SK-N-MC (cell line): ENCODE measurements at regions not wholly inside any gene's neighbourhood (a gene's known extent, or its start where the extent isn't known, plus 50 kb on each side); places are given as distances from the start of the nearest gene placed in this dataset.

Experiments
- EZH2 ChIP-seq: fragments of 200-600 bp; sonication (generic); IDR thresholded peaks from one replicate; pipeline ENCODE4 v1.6.1; 2017; ENCODE audit warnings: antibody characterized with exemption
- FOXP2 ChIP-seq: optimal IDR thresholded peaks from 2 replicates; pipeline ENCODE3; 2011; ENCODE audit warnings: mild to moderate bottlenecking, moderate library complexity; ENCODE audit not compliant: insufficient read depth; ENCODE audit errors: extremely low read length, control extremely low read depth
- POLR2AphosphoS5 ChIP-seq: IDR thresholded peaks from 2 replicates; pipeline ENCODE4 v1.6.1; 2012; ENCODE audit warnings: mild to moderate bottlenecking, low read depth, low read length, borderline replicate concordance

- TF ChIP-seq EZH2 (no peak), POLR2AphosphoS5 (no peak), FOXP2 (no peak)
Observed at GRCh38 chrX:46327566-46328115, 217.6 kb downstream of the ZNF674 start.
